ENCODE measurements at regions not wholly inside any gene's neighbourhood (a gene's known extent, or its start where the extent isn't known, plus 50 kb on each side); places are given as distances from the start of the nearest gene placed in this dataset.

- TF ChIP-seq, protein P1, sequence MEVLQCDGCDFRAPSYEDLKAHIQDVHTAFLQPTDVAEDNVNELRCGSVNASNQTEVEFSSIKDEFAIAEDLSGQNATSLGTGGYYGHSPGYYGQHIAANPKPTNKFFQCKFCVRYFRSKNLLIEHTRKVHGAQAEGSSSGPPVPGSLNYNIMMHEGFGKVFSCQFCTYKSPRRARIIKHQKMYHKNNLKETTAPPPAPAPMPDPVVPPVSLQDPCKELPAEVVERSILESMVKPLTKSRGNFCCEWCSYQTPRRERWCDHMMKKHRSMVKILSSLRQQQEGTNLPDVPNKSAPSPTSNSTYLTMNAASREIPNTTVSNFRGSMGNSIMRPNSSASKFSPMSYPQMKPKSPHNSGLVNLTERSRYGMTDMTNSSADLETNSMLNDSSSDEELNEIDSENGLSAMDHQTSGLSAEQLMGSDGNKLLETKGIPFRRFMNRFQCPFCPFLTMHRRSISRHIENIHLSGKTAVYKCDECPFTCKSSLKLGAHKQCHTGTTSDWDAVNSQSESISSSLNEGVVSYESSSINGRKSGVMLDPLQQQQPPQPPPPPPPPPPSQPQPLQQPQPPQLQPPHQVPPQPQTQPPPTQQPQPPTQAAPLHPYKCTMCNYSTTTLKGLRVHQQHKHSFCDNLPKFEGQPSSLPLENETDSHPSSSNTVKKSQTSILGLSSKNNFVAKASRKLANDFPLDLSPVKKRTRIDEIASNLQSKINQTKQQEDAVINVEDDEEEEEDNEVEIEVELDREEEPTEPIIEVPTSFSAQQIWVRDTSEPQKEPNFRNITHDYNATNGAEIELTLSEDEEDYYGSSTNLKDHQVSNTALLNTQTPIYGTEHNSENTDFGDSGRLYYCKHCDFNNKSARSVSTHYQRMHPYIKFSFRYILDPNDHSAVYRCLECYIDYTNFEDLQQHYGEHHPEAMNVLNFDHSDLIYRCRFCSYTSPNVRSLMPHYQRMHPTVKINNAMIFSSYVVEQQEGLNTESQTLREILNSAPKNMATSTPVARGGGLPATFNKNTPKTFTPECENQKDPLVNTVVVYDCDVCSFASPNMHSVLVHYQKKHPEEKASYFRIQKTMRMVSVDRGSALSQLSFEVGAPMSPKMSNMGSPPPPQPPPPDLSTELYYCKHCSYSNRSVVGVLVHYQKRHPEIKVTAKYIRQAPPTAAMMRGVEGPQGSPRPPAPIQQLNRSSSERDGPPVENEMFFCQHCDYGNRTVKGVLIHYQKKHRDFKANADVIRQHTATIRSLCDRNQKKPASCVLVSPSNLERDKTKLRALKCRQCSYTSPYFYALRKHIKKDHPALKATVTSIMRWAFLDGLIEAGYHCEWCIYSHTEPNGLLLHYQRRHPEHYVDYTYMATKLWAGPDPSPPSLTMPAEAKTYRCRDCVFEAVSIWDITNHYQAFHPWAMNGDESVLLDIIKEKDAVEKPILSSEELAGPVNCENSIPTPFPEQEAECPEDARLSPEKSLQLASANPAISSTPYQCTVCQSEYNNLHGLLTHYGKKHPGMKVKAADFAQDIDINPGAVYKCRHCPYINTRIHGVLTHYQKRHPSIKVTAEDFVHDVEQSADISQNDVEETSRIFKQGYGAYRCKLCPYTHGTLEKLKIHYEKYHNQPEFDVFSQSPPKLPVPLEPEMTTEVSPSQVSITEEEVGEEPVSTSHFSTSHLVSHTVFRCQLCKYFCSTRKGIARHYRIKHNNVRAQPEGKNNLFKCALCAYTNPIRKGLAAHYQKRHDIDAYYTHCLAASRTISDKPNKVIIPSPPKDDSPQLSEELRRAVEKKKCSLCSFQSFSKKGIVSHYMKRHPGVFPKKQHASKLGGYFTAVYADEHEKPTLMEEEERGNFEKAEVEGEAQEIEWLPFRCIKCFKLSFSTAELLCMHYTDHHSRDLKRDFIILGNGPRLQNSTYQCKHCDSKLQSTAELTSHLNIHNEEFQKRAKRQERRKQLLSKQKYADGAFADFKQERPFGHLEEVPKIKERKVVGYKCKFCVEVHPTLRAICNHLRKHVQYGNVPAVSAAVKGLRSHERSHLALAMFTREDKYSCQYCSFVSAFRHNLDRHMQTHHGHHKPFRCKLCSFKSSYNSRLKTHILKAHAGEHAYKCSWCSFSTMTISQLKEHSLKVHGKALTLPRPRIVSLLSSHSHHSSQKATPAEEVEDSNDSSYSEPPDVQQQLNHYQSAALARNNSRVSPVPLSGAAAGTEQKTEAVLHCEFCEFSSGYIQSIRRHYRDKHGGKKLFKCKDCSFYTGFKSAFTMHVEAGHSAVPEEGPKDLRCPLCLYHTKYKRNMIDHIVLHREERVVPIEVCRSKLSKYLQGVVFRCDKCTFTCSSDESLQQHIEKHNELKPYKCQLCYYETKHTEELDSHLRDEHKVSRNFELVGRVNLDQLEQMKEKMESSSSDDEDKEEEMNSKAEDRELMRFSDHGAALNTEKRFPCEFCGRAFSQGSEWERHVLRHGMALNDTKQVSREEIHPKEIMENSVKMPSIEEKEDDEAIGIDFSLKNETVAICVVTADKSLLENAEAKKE (CRISPR knock-in tag; IDR thresholded peaks at IDR 0.05): no peak
- TF ChIP-seq ZNF331 (CRISPR knock-in tag; IDR thresholded peaks at IDR 0.05; ENCODE audit: low read depth) (no peak), STAT1 (IDR thresholded peaks at IDR 0.05; ENCODE audit: unreplicated experiment) (no peak), EZH2 (IDR thresholded peaks at IDR 0.05; ENCODE audit: low read depth, unreplicated experiment) (no peak), NANOG (IDR thresholded peaks at IDR 0.05; ENCODE audit: borderline replicate concordance) (no peak), CREB1 (CRISPR knock-in tag; IDR thresholded peaks at IDR 0.05; ENCODE audit: low read depth) (no peak), ZNF114 (CRISPR knock-in tag; IDR thresholded peaks at IDR 0.05) (no peak), EZH2phosphoT487 (IDR thresholded peaks at IDR 0.05; ENCODE audit: unreplicated experiment) (no peak)
- TF ChIP-seq, protein P2, sequence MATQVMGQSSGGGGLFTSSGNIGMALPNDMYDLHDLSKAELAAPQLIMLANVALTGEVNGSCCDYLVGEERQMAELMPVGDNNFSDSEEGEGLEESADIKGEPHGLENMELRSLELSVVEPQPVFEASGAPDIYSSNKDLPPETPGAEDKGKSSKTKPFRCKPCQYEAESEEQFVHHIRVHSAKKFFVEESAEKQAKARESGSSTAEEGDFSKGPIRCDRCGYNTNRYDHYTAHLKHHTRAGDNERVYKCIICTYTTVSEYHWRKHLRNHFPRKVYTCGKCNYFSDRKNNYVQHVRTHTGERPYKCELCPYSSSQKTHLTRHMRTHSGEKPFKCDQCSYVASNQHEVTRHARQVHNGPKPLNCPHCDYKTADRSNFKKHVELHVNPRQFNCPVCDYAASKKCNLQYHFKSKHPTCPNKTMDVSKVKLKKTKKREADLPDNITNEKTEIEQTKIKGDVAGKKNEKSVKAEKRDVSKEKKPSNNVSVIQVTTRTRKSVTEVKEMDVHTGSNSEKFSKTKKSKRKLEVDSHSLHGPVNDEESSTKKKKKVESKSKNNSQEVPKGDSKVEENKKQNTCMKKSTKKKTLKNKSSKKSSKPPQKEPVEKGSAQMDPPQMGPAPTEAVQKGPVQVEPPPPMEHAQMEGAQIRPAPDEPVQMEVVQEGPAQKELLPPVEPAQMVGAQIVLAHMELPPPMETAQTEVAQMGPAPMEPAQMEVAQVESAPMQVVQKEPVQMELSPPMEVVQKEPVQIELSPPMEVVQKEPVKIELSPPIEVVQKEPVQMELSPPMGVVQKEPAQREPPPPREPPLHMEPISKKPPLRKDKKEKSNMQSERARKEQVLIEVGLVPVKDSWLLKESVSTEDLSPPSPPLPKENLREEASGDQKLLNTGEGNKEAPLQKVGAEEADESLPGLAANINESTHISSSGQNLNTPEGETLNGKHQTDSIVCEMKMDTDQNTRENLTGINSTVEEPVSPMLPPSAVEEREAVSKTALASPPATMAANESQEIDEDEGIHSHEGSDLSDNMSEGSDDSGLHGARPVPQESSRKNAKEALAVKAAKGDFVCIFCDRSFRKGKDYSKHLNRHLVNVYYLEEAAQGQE (IDR thresholded peaks at IDR 0.05; ENCODE audit: unreplicated experiment): no peak
Observed at GRCh38 chr13:66040506-66040905, 1189.6 kb downstream of the PCDH9 start (continued).

All from GM23338 (cell line).